ENCODE measurements at regions not wholly inside any gene's neighbourhood (a gene's known extent, or its start where the extent isn't known, plus 50 kb on each side); places are given as distances from the start of the nearest gene placed in this dataset.

- TF ChIP-seq, protein P1, sequence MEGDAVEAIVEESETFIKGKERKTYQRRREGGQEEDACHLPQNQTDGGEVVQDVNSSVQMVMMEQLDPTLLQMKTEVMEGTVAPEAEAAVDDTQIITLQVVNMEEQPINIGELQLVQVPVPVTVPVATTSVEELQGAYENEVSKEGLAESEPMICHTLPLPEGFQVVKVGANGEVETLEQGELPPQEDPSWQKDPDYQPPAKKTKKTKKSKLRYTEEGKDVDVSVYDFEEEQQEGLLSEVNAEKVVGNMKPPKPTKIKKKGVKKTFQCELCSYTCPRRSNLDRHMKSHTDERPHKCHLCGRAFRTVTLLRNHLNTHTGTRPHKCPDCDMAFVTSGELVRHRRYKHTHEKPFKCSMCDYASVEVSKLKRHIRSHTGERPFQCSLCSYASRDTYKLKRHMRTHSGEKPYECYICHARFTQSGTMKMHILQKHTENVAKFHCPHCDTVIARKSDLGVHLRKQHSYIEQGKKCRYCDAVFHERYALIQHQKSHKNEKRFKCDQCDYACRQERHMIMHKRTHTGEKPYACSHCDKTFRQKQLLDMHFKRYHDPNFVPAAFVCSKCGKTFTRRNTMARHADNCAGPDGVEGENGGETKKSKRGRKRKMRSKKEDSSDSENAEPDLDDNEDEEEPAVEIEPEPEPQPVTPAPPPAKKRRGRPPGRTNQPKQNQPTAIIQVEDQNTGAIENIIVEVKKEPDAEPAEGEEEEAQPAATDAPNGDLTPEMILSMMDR (tag by site-specific recombination; IDR thresholded peaks at IDR 0.05): no peak
- TF ChIP-seq ZNF175 (tag by site-specific recombination; IDR thresholded peaks at IDR 0.05): no peak
Measured at GRCh38 chr9:95670122-95670521, 153.4 kb upstream of the PTCH1 start.
